CD4-positive, alpha-beta T cell treated with Interleukin-6 for 4 hours (primary cell): ENCODE measurements at regions not wholly inside any gene's neighbourhood (a gene's known extent, or its start where the extent isn't known, plus 50 kb on each side); places are given as distances from the start of the nearest gene placed in this dataset.

Experiments
- DNase-seq: peaks from one replicate; pipeline ENCODE4 v3.0.0-alpha.2; 2020; ENCODE audit warnings: mixed read lengths

DNA sequence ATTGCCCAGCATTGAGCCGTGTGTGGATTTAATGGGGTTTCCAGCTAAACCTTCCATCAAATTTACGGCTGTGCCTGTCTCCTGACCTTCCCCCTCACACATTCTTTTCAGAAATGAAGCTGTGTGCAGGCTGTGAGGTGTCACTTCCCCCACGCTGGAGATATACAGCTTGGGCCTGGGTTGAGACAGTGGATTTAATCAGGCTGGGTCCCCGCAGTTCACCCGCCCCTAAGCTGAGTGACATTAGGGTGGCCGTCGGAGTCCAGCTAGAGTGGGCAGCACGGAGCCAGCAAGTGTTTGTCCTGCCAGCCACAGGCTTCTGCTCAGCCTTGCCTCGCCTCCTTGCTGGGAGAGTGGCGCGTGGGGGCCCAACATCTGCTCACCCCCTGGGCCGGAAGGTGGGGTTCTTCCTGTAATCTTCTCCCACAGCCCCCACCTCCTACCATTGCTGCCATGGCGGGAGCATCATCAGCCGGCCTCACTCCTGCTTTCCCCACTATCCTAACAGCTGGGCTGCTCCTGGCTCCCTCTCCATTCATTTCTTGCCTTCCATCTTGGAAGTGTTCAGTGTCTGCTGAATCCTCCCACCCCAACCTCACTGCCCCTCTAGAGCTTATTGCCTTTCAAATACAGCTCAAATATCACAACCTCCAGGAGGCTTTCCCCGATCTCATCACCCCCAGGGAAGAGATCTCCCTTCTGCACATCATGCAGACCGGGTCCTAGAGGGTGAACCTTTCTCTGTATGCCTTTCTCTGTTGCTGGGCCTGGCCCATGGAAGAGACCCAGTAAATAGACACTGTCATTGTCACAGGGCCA lies 149.0 kb downstream of the GLI2 start:
- DNase-seq = no peak

GRCh38 chr2:120885321-120885720 lies 149.7 kb downstream of the GLI2 start:
- DNase-seq = no peak

GRCh38 chr2:120885749-120886148 lies 150.1 kb downstream of the GLI2 start:
- no peak for DNase-seq

DNA sequence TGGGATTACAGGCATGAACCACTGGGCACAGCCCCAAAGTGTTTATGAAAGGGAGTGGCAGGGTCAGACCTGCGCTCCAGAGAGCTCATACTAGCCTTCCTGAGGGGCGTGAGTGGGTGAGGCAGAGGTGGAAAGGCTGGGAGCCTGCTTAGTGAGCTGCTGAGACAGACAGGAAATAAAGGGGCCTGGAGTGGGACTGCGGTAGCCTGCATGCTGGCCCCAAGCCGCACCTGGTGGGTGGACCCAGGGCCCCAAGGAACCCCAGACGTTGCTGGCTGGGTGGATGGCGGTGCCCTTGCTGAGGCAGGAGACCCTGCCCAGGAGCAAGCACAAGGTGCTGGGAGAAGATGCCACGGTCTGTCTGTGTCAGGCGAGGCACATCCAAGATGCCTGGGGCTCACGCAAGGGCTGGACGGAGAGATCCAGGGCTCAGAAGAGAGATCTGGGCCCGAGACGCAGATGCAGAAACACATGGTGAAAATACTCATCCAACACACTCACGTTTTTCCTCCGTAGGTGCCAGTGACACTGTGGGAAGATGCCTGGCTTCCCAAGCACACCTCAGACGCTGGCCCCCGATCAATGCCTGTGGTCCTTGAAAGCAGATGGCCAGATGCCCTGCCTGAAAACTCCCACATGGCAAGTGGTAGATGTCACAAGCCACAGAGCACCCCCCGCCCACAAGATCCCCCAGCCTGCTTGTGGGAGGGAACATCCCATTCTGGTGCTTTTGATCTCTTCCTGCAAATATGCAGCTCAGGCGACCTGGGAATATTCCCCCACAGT lies 151.1 kb downstream of the GLI2 start:
- DNase-seq = no peak

DNA sequence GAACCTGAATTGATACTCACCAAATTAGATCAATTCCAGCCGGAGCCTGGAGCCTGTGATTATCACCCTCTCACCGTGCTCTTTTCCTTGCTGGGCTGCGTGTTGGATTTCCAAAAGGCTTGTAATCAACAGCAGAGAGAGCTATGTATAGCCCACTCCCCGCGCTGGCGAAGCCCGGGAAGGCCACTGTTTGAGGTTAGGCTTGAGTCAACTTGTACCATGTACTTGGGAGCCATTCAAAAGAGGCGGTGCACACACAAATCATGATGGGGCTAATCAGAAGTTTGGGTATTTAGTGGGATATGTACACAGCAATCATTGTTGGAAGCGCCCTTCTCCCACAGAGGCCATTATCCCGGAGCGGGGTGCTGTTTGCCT lies 151.6 kb downstream of the GLI2 start:
- no peak for DNase-seq

GRCh38 chr2:120887741-120888231 lies 152.1 kb downstream of the GLI2 start:
- DNase-seq = no peak

DNA sequence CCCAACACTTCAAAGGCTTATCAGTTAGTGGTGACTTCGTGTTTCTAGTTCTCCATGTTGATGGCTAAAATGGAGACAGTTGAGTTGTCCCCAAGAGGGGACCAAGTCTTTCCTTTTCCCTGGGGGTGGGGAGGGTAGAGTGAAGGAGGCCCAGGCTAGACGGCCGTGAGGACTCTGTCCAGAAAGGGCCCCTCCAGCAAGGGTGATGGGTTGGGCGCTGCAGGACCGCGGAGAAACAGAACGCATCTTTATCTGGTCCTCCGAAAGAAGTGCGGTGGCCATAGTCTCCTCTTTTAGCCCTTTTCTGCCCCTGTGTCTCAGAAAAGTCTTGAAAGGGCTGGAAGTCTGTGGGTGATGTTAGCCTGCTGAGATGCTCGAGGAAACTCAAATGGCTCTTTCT lies 153.2 kb downstream of the GLI2 start:
- DNase-seq = no peak

- DNase-seq = no peak
Observed at GRCh38 chr2:120889936-120890335, 154.3 kb downstream of the GLI2 start.

- DNase-seq = no peak
Observed at GRCh38 chr2:120890566-120891360, 155.1 kb downstream of the GLI2 start.

DNA sequence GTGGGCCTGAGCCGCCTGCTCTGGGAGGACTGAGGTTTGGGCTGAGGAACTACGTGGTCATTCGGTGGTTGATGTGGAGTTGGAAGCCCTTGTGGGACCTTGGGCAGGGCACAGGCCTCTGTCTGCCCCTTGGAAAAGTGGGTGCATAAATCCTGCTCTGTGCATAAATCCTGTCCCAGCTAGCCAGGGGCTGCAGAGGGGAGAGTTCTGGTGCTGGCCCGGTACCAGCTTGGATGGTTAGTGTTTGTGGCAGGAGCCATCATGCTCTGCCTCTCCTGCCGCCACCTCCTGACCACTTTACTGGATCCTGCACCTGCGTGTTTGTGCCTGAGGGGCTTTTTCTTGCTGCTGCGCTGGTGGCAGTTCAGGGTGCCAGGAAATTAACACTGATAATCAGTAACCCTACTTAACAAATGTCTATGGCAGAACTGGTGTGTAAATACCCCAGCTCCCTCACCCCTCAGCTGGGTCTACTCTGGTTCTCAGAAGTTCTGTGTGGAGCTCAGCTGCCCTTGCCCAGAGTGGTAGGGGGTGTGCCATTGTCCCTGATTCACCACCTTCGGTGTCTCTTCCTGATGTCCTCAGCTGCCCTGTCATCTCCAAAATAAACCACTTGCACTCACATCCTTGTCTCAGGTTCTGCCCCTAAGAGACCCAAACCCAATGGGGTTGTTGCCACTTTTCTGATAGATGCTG lies 156.8 kb downstream of the GLI2 start:
- no peak for DNase-seq

DNA sequence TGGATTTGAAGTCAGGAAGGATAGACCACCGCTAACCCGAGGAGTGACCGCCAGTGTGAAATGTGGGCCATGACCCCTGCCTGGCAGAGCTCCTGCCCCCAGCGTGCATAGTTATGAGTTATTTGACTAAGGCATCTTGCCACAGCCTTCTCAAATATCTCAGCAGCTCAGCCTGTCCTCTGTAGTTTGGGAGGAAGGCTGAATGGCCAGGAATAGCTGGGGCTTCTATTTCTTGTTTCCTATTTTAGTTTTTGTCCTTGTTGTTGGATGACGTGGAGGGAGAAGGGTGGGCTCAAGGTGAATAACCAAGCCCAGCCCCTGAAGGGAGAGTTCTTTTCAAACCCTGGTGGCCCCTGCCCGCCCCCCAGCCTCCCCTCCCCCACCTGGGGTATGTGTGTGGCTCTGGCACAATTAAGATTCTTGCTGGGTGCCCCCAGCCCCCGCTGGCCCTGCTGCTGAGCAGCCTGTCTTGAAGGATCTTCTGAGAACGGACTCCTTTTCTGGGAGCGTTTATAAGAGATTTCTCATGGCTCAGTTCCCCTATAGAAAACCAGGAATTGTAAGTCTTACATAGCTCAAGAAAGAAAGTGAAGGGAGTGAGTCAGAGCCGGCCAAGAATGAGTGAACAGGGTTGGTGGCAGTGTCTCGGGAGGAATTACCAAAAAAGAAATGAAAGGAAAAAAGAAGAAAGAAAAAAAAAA lies 157.4 kb downstream of the GLI2 start:
- no peak for DNase-seq

DNA sequence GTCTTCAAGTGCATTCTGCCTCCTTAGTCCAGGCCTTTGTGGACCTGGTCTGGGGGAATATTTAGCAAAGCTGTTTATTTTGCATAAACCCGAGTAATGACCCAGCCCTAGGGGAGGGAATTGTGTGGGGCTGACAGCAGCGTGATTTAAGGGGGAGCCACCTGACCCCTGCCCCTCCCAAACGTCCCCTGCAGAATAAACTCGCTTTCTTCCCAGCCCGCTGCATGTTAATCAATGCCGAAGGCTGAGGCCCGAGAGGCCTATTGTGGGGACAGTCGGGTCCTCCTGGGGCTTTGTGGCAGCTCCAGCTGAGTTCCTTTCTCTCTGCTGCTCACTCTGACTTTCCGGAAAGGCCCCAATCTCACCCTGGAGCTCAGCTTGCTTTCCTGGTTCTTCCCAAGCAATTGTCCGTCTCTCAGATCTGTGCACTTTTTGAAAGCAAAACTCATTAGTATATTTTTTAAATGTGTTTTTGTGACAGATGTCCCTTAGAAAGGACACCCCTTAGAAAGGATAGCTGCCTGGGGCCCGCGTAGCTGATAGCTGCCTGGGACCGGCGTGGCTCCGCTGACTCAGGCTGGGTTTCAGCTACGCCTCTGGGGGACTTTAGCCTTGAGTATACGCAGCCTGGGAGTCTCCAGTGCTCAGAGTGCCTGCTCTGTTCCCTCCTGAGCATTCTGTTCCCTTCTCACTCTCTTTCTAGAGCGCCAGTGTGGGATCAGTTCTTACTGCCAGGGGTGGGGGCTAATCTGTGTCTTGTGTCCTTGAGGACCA lies 158.3 kb downstream of the GLI2 start:
- no peak for DNase-seq

GRCh38 chr2:120894966-120895365 lies 159.3 kb downstream of the GLI2 start:
- no peak for DNase-seq

- no peak for DNase-seq
Observed at GRCh38 chr2:120896126-120896525, 160.5 kb downstream of the GLI2 start.

DNA sequence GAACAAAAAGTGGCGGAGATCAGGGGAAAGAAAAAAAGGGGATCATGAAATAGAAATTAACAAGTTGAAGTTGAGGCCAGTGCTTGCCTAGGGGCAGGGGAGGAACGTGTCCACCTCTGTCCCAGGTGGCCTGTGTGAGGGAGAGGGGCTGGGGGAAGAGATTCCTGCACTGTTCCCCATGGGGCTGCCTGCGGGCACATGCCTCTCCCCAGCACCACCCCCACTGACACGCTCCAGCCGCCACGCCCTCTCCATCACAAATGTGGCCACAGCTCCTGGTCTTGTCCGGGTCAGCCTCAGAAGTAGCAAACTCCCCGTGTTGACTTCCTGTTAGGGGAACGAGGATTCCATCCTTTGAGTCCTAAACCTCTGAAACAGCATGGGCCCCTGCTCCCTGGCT lies 161.2 kb downstream of the GLI2 start:
- DNase-seq = no peak

DNA sequence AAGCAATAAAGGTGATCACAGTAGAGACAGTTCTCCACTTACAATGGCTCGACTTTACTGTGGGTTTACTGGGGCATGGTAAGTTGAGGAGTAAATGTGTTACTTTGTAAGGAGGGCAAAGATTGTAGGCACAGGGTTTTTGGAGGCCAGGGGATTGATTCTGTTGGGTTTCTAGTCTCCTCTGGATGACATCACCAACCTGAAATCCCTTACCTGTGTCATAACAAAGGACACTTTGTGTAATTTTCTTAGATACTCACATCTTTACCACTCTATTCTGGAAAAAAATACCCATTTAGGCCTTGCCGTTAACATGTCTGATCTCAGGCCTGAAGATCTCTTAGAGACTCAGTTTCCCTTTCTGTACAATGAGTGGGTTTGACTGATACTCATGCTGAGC lies 161.7 kb downstream of the GLI2 start:
- no peak for DNase-seq

GRCh38 chr2:120898496-120898895 lies 162.8 kb downstream of the GLI2 start:
- no peak for DNase-seq

- no peak for DNase-seq
Observed at GRCh38 chr2:120898961-120899750, 163.5 kb downstream of the GLI2 start.

DNA sequence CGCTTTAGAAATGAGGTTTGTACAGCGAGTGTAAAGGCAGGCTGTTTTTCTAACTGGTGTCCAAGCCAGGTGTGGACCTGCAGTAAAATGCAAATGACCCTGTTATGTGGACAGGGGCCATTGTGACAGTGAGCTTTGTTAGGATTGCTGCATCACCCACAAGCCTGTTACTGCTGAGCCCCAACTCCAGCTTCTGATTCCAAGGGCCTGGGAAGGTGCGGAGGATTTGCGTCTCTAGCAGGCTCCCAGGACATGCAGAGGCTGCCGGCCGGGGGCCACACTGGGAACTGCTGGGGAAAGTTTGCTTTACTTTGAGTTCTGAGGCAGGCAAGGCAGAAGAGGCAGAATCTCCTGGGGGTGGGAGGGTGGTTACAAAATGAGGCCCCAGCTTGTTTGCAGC lies 164.1 kb downstream of the GLI2 start:
- DNase-seq = no peak

- no peak for DNase-seq
Observed at GRCh38 chr2:120901201-120901600, 165.5 kb downstream of the GLI2 start.
